Testis (tissue), 2 donors: ENCODE measurements at regions not wholly inside any gene's neighbourhood (a gene's known extent, or its start where the extent isn't known, plus 50 kb on each side); places are given as distances from the start of the nearest gene placed in this dataset.

Source experiments
- CTCF ChIP-seq, 3 experiments: fragments of 450-650 bp in 2 of 3; fragments of 200-600 bp in 1 of 3; sonication (generic) in 1 of 3; IDR thresholded peaks; one replicate each; pipeline ENCODE4 v1.5.1; 2016 to 2019; ENCODE audit warnings: antibody characterized with exemption in 3 of 3, mild to moderate bottlenecking in 2 of 3, moderate library complexity in 1 of 3
- POLR2A ChIP-seq: fragments of 450-650 bp; IDR thresholded peaks from one replicate; pipeline ENCODE4 v1.6.1; 2017; ENCODE audit warnings: antibody characterized with exemption, mild to moderate bottlenecking, moderate library complexity

- TF ChIP-seq CTCF (IDR thresholded peaks at IDR 0.05) (no peak), POLR2A (no peak)
Observed at GRCh38 chr1:13878021-13878420, 178.0 kb downstream of the PRDM2 start.
